Cardiac muscle cell (in vitro differentiated cells and primary cell): ENCODE measurements at regions not wholly inside any gene's neighbourhood (a gene's known extent, or its start where the extent isn't known, plus 50 kb on each side); places are given as distances from the start of the nearest gene placed in this dataset.
A peak's percentile ranks its signal among the peaks of the same experiment; 100 is the strongest.

Experiments used
- DNase-seq, 2 donors: peaks; one replicate each; pipeline versions ENCODE4 v3.0.0 to v3.0.0-alpha.2; 2010 to 2017; ENCODE audit warnings: low read depth in 1 of 2, low spot score in 1 of 2
- H3K27ac ChIP-seq: fragments of 200-600 bp; sonication (generic); 2 replicates; pipeline ENCODE4 v1.5.1; 2016
- H3K27me3 ChIP-seq: fragments of 200-600 bp; sonication (generic); 2 replicates; pipeline ENCODE4 v1.6.0; 2016; ENCODE audit warnings: control low read depth
- H3K36me3 ChIP-seq: fragments of 200-600 bp; sonication (generic); 2 replicates; pipeline ENCODE4 v1.5.1; 2016; ENCODE audit warnings: control low read depth
- H3K4me1 ChIP-seq: fragments of 200-600 bp; sonication (generic); 2 replicates; pipeline ENCODE4 v1.8.1; 2017; ENCODE audit warnings: low read depth, mild to moderate bottlenecking, mixed run types
- H3K4me3 ChIP-seq: fragments of 200-600 bp; sonication (generic); 2 replicates; pipeline ENCODE4 v1.5.1; 2016; ENCODE audit warnings: mild to moderate bottlenecking
- H3K9me3 ChIP-seq: fragments of 200-600 bp; sonication (generic); 2 replicates; pipeline ENCODE4 v1.5.1; 2017; ENCODE audit warnings: low read depth, mild to moderate bottlenecking, control low read depth
- CTCF ChIP-seq: IDR thresholded peaks from 2 replicates; pipeline ENCODE4 v1.5.1; 2012; ENCODE audit warnings: low read depth, mild to moderate bottlenecking, low read length

- Histone ChIP-seq H3K27me3 (no peaks in the 10 kb centered on the region), H3K36me3 (no peaks in the 10 kb centered on the region), H3K9me3 (no peaks in the 10 kb centered on the region), H3K4me1 (no peaks in the 10 kb centered on the region), H3K4me3 (no peak overlapping the region), H3K27ac (no peak overlapping the region)
- TF ChIP-seq CTCF: no peak
- no peak for DNase-seq
These were observed 195.8 kb upstream of the ARG1 start for GRCh38 chr6:131377112-131377705.

DNA sequence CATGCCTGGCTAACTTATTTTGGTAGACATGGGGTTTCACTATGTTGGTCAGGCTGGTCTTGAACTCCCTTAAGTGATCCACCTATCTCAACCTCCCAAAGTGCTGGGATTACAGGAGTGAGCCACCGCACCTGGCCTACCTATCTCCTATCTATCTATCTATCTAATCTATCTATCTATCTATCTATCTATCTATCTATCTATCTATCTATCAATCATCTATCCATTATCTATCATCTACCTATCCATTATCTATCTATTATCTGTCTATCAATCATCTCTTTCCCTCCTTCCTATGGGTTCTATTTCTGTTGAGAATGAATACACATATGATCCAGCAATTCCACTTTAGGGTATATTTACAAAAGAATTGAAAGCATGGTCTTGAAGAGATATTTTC, 194.2 kb upstream of the ARG1 start:
- Histone ChIP-seq H3K27me3 (no peaks in the 10 kb centered on the region), H3K4me3 (no peak overlapping the region), H3K9me3 (no peaks in the 10 kb centered on the region), H3K4me1 (no peaks in the 10 kb centered on the region), H3K36me3 (no peaks in the 10 kb centered on the region), H3K27ac (no peak overlapping the region)
- no peak for DNase-seq
- TF ChIP-seq CTCF: no peak

DNA sequence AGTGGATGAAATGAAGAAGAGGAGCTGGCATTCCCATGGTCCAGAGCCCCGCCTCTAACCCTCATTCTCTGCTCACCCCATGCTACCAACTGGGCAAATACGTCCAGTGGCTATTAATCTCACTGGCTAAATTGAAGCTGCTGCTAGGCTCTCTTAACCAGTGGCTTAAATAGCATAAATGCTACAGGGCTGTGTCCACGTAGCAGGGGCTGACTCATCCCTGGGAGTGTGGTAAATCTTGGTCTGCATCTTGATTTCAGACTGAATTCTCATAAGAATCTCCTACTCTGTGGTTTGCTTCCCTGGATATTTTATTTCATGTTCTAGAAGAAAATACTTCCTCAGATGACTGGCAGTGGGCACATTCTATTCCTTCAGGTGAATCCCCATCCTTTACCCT, 193.1 kb upstream of the ARG1 start:
- no peaks in the 10 kb centered on the region for H3K4me1 ChIP-seq

GRCh38 chr6:131381052-131381708, 191.8 kb upstream of the ARG1 start:
- Histone ChIP-seq H3K4me3 (no peak overlapping the region), H3K27ac (no peak overlapping the region), H3K9me3 (no peaks in the 10 kb centered on the region), H3K36me3 (no peaks in the 10 kb centered on the region), H3K27me3 (no peaks in the 10 kb centered on the region), H3K4me1 (no peaks in the 10 kb centered on the region)
- no peak for DNase-seq
- TF ChIP-seq CTCF: no peak

More for the DNA sequence above, 193.1 kb upstream of the ARG1 start:
- Histone ChIP-seq H3K27ac (no peak overlapping the region), H3K4me3 (no peak overlapping the region), H3K36me3 (no peaks in the 10 kb centered on the region), H3K9me3 (no peaks in the 10 kb centered on the region), H3K27me3 (no peaks in the 10 kb centered on the region)
- peak in 1 of 2 donors; percentile 64 for DNase-seq
- TF ChIP-seq CTCF: no peak

DNA sequence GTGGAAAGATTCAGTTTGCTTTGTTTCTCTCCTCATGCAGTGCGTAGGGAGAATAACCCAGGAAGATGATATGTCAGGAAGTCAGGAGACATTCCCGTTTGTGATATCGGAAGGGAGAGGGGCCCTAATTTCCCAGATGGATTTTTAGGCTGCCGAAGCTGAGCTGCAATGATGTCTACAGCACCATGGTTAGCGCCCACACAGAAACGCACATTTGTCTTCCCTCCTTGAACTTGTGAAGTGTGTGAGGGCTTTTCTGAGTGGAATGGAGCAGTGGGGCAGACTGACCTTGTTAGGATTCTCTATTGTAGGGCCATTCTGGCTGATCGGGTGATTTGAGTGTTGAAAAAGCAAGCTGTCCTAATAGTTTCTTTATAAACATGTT, 191.3 kb upstream of the ARG1 start:
- Histone ChIP-seq H3K9me3 (no peaks in the 10 kb centered on the region), H3K4me3 (no peak overlapping the region), H3K36me3 (no peaks in the 10 kb centered on the region), H3K27me3 (no peaks in the 10 kb centered on the region), H3K4me1 (no peaks in the 10 kb centered on the region), H3K27ac (no peak overlapping the region)
- DNase-seq: peak; percentile 21 to 43
- TF ChIP-seq CTCF: no peak
